ENCODE measurements at regions not wholly inside any gene's neighbourhood (a gene's known extent, or its start where the extent isn't known, plus 50 kb on each side); places are given as distances from the start of the nearest gene placed in this dataset.

GRCh38 chr10:128377988-128378387 is 251.8 kb upstream of the MKI67 start:
- H3K4me1 Mint-ChIP-seq = peaks cover 8% of the 10 kb centered on the region
- DNase-seq = no peak
- no peaks in the 10 kb centered on the region for H3K9me3 Mint-ChIP-seq
- CTCF ChIA-PET = no interaction called here
- no peak overlapping the region for H3K27ac Mint-ChIP-seq
- no peaks in the 10 kb centered on the region for H3K36me3 Mint-ChIP-seq (ENCODE audit: low read depth)
- H3K4me3 Mint-ChIP-seq = no peak overlapping the region
- POLR2A ChIA-PET = no interaction called here
- no peaks in the 10 kb centered on the region for H3K27me3 Mint-ChIP-seq

- no peak overlapping the region for H3K4me3 Mint-ChIP-seq
- ChIA-PET POLR2A (no interaction called here), CTCF (no interaction called here)
- no peaks in the 10 kb centered on the region for H3K36me3 Mint-ChIP-seq (ENCODE audit: low read depth)
- H3K9me3 Mint-ChIP-seq = no peaks in the 10 kb centered on the region
- H3K27ac Mint-ChIP-seq = no peak overlapping the region
- H3K4me1 Mint-ChIP-seq = no peaks in the 10 kb centered on the region
- no peaks in the 10 kb centered on the region for H3K27me3 Mint-ChIP-seq
- DNase-seq = no peak
Measured at GRCh38 chr10:128380946-128381345, 254.7 kb upstream of the MKI67 start.

- Mint-ChIP-seq H3K4me3 (no peak overlapping the region), H3K27ac (no peak overlapping the region), H3K4me1 (no peaks in the 10 kb centered on the region), H3K27me3 (no peaks in the 10 kb centered on the region), H3K36me3 (ENCODE audit: low read depth) (no peaks in the 10 kb centered on the region), H3K9me3 (no peaks in the 10 kb centered on the region)
- ChIA-PET CTCF (no interaction called here), POLR2A (no interaction called here)
- no peak for DNase-seq
Measured at GRCh38 chr10:128382225-128382624, 256.0 kb upstream of the MKI67 start.

- no peaks in the 10 kb centered on the region for H3K9me3 Mint-ChIP-seq
- H3K4me3 Mint-ChIP-seq = no peak overlapping the region
- no peak for DNase-seq
- H3K27ac Mint-ChIP-seq = no peak overlapping the region
- H3K27me3 Mint-ChIP-seq = no peaks in the 10 kb centered on the region
- H3K4me1 Mint-ChIP-seq = no peaks in the 10 kb centered on the region
- ChIA-PET CTCF (no interaction called here), POLR2A (no interaction called here)
- no peaks in the 10 kb centered on the region for H3K36me3 Mint-ChIP-seq (ENCODE audit: low read depth)
Measured at GRCh38 chr10:128384831-128385230, 258.6 kb upstream of the MKI67 start.

GRCh38 chr10:128386231-128386630 is 260.0 kb upstream of the MKI67 start:
- POLR2A ChIA-PET = no interaction called here
- Mint-ChIP-seq H3K4me1 (no peaks in the 10 kb centered on the region), H3K36me3 (ENCODE audit: low read depth) (no peaks in the 10 kb centered on the region), H3K4me3 (no peak overlapping the region), H3K9me3 (no peaks in the 10 kb centered on the region), H3K27me3 (no peaks in the 10 kb centered on the region), H3K27ac (no peak overlapping the region)
- CTCF ChIA-PET = no interaction called here
- DNase-seq = no peak

- H3K27me3 Mint-ChIP-seq = no peaks in the 10 kb centered on the region
- ChIA-PET CTCF (no interaction called here), POLR2A (no interaction called here)
- no peaks in the 10 kb centered on the region for H3K36me3 Mint-ChIP-seq (ENCODE audit: low read depth)
- no peaks in the 10 kb centered on the region for H3K9me3 Mint-ChIP-seq
- H3K4me3 Mint-ChIP-seq = no peak overlapping the region
- H3K4me1 Mint-ChIP-seq = no peaks in the 10 kb centered on the region
- DNase-seq = no peak
- no peak overlapping the region for H3K27ac Mint-ChIP-seq
Measured at GRCh38 chr10:128386816-128387604, 260.8 kb upstream of the MKI67 start.

GRCh38 chr10:128390596-128390995 is 264.4 kb upstream of the MKI67 start:
- H3K9me3 Mint-ChIP-seq = no peaks in the 10 kb centered on the region

GRCh38 chr10:128393546-128393945 is 267.3 kb upstream of the MKI67 start:
- Mint-ChIP-seq H3K36me3 (ENCODE audit: low read depth) (no peaks in the 10 kb centered on the region), H3K4me3 (no peak overlapping the region), H3K27ac (no peak overlapping the region), H3K27me3 (no peaks in the 10 kb centered on the region), H3K9me3 (no peaks in the 10 kb centered on the region), H3K4me1 (no peaks in the 10 kb centered on the region)
- CTCF ChIA-PET = no interaction called here
- no peak for DNase-seq
- POLR2A ChIA-PET = no interaction called here

More at GRCh38 chr10:128390596-128390995, 264.4 kb upstream of the MKI67 start:
- POLR2A ChIA-PET = no interaction called here
- Mint-ChIP-seq H3K27me3 (no peaks in the 10 kb centered on the region), H3K27ac (no peak overlapping the region), H3K4me1 (no peaks in the 10 kb centered on the region), H3K36me3 (ENCODE audit: low read depth) (no peaks in the 10 kb centered on the region), H3K4me3 (no peak overlapping the region)
- CTCF ChIA-PET = no interaction called here
- no peak for DNase-seq

- ChIA-PET POLR2A (no interaction called here), CTCF (no interaction called here)
- Mint-ChIP-seq H3K27ac (no peak overlapping the region), H3K36me3 (ENCODE audit: low read depth) (no peaks in the 10 kb centered on the region), H3K9me3 (peaks cover 3% of the 10 kb centered on the region), H3K4me1 (no peaks in the 10 kb centered on the region), H3K4me3 (no peak overlapping the region), H3K27me3 (no peaks in the 10 kb centered on the region)
- DNase-seq = no peak
Measured at GRCh38 chr10:128398118-128398517, 271.9 kb upstream of the MKI67 start.

GRCh38 chr10:128398999-128399398 is 272.8 kb upstream of the MKI67 start:
- Mint-ChIP-seq H3K27ac (no peak overlapping the region), H3K36me3 (ENCODE audit: low read depth) (no peaks in the 10 kb centered on the region), H3K27me3 (no peaks in the 10 kb centered on the region), H3K4me3 (no peak overlapping the region), H3K4me1 (no peaks in the 10 kb centered on the region), H3K9me3 (peaks cover 3% of the 10 kb centered on the region)
- POLR2A ChIA-PET = no interaction called here
- DNase-seq = no peak
- CTCF ChIA-PET = no interaction called here

GRCh38 chr10:128400564-128400963 is 274.3 kb upstream of the MKI67 start:
- POLR2A ChIA-PET = no interaction called here
- Mint-ChIP-seq H3K4me1 (no peaks in the 10 kb centered on the region), H3K27me3 (no peaks in the 10 kb centered on the region), H3K9me3 (peaks cover 3% of the 10 kb centered on the region), H3K4me3 (no peak overlapping the region), H3K27ac (no peak overlapping the region), H3K36me3 (ENCODE audit: low read depth) (no peaks in the 10 kb centered on the region)
- CTCF ChIA-PET = no interaction called here
- no peak for DNase-seq

GRCh38 chr10:128405450-128405849 is 279.2 kb upstream of the MKI67 start:
- Mint-ChIP-seq H3K27ac (no peak overlapping the region), H3K4me1 (no peaks in the 10 kb centered on the region), H3K9me3 (peaks cover 3% of the 10 kb centered on the region), H3K27me3 (no peaks in the 10 kb centered on the region), H3K36me3 (ENCODE audit: low read depth) (no peaks in the 10 kb centered on the region), H3K4me3 (no peak overlapping the region)
- ChIA-PET CTCF (no interaction called here), POLR2A (no interaction called here)
- DNase-seq = no peak

- Mint-ChIP-seq H3K9me3 (no peaks in the 10 kb centered on the region), H3K4me3 (no peak overlapping the region), H3K36me3 (ENCODE audit: low read depth) (no peaks in the 10 kb centered on the region), H3K27ac (no peak overlapping the region), H3K4me1 (no peaks in the 10 kb centered on the region), H3K27me3 (no peaks in the 10 kb centered on the region)
- ChIA-PET CTCF (interaction anchor here (0.5 kb wide), 1 partner anchor 147 kb away, joined by 3 read pairs; no protein-coding TSS in a partner anchor), POLR2A (no interaction called here)
- DNase-seq = no peak
Measured at GRCh38 chr10:128411643-128412042, 285.4 kb upstream of the MKI67 start.

GRCh38 chr10:128414568-128414967 is 288.3 kb upstream of the MKI67 start:
- POLR2A ChIA-PET = no interaction called here
- H3K4me1 Mint-ChIP-seq = no peaks in the 10 kb centered on the region
- H3K9me3 Mint-ChIP-seq = no peaks in the 10 kb centered on the region
- H3K27ac Mint-ChIP-seq = no peak overlapping the region
- H3K27me3 Mint-ChIP-seq = no peaks in the 10 kb centered on the region
- CTCF ChIA-PET = no interaction called here
- H3K4me3 Mint-ChIP-seq = no peak overlapping the region
- H3K36me3 Mint-ChIP-seq (ENCODE audit: low read depth) = no peaks in the 10 kb centered on the region
- no peak for DNase-seq
